ENCODE measurements at regions not wholly inside any gene's neighbourhood (a gene's known extent, or its start where the extent isn't known, plus 50 kb on each side); places are given as distances from the start of the nearest gene placed in this dataset.

- TF ChIP-seq CTCF (IDR thresholded peaks at IDR 0.05) (peak in 5 of 7 experiments; percentile 16 to 64 (median 46)), POLR2A (IDR thresholded peaks at IDR 0.05) (no peak)
These were observed 973.7 kb downstream of the LTN1 start for GRCh38 chr21:28018741-28019669.
